GM12878 (cell line): ENCODE measurements at regions not wholly inside any gene's neighbourhood (a gene's known extent, or its start where the extent isn't known, plus 50 kb on each side); places are given as distances from the start of the nearest gene placed in this dataset.

Experiments used
- CHD2 ChIP-seq: IDR thresholded peaks from 2 replicates; pipeline ENCODE4 v1.6.1; 2011; ENCODE audit warnings: low read depth, low read length, improper control_type of control experiment, borderline replicate concordance
- CREB1 ChIP-seq: IDR thresholded peaks from 2 replicates; pipeline ENCODE4 v1.6.1; 2012; ENCODE audit warnings: low read depth, mild to moderate bottlenecking, inconsistent platforms
- CTCF ChIP-seq, 3 experiments: IDR thresholded peaks in 2 of 3; conservative IDR thresholded peaks in 1 of 3; 2 replicates each; pipeline ENCODE4 v1.5.1; 2011; ENCODE audit warnings: low read depth in 3 of 3, low read length in 3 of 3, mild to moderate bottlenecking in 3 of 3, control low read depth in 2 of 3, moderate library complexity in 2 of 3, inconsistent platforms in 1 of 3, mixed read lengths in 1 of 3; ENCODE audit not compliant: control insufficient read depth in 2 of 3, insufficient read depth in 1 of 3; ENCODE audit errors: extremely low read depth in 1 of 3
- EP300 ChIP-seq, 2 experiments: fragments of 150-350 bp in 1 of 2; IDR thresholded peaks; 2 replicates each; pipeline ENCODE4 v1.6.1; 2011 to 2012; ENCODE audit warnings: low read depth in 2 of 2, low read length in 2 of 2, borderline replicate concordance in 1 of 2, improper control_type of control experiment in 1 of 2, inconsistent platforms in 1 of 2; ENCODE audit not compliant: control insufficient read depth in 1 of 2
- GATAD2B ChIP-seq: fragments of 450-650 bp; conservative IDR thresholded peaks from 2 replicates; pipeline ENCODE4 v1.6.1; 2017; ENCODE audit warnings: low read depth, mild to moderate bottlenecking, moderate library complexity
- SIN3A ChIP-seq: IDR thresholded peaks from 2 replicates; pipeline ENCODE4 v1.6.1; 2012; ENCODE audit warnings: low read depth, low read length, improper control_type of control experiment
- TAF1 ChIP-seq: IDR thresholded peaks from 2 replicates; pipeline ENCODE4 v1.6.1; 2011; ENCODE audit warnings: mild to moderate bottlenecking, low read depth, low read length, borderline replicate concordance
- ZBTB4 ChIP-seq: fragments of 450-650 bp; formaldehyde crosslinking; IDR thresholded peaks from 2 replicates; pipeline ENCODE4 v1.4.0; 2022; ENCODE audit warnings: mild to moderate bottlenecking, moderate library complexity

DNA sequence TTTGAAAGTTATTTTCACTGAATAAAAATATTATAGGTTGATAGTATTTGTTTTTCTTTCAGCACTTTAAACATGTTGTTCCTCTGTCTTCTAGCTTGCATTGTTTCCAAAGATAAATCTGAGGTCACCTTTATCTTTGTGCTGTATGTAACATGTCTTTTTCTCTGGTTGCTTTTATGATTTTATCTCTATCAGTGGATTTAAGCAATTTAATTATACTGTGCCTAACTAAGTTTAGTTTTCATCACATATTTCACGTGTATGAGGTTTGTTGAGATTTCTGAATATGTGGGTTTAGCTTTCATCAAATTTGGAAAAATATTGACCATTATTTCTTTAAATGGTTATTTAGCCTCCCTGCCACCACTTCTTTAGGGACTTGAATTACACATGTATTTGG, 214.5 kb downstream of the SNX18 start:
- TF ChIP-seq CTCF (IDR thresholded peaks at IDR 0.05 in 2 of 3, conservative IDR thresholded peaks at IDR 0.05 in 1 of 3; ENCODE audit: control insufficient read depth in 2 of 3, extremely low read depth in 1 of 3, insufficient read depth in 1 of 3, low read depth in 3 of 3, low read length in 3 of 3) (no peak), EP300 (IDR thresholded peaks at IDR 0.05; ENCODE audit: borderline replicate concordance in 1 of 2, control insufficient read depth in 1 of 2, low read depth in 2 of 2, low read length in 2 of 2) (no peak), ZBTB4 (no peak), CREB1 (no peak), TAF1 (no peak), SIN3A (no peak), CHD2 (no peak), GATAD2B (no peak)
